GM19324 (cell line): ENCODE measurements at regions not wholly inside any gene's neighbourhood (a gene's known extent, or its start where the extent isn't known, plus 50 kb on each side); places are given as distances from the start of the nearest gene placed in this dataset.
"Not testable (repeated sequence)": the region's sequence is repeated elsewhere in the genome, so short reads cannot be mapped to it uniquely, and the experiment has no call there.

Experiments
- ATAC-seq: cut with Tn5 transposase; IDR thresholded peaks from one replicate; pipeline ENCODE4 v1.9.1; 2021; ENCODE audit warnings: mild to moderate bottlenecking, moderate library complexity; ENCODE audit not compliant: unreplicated experiment, low FRiP score

GRCh38 chr9:99471033-99471432 is 249.0 kb downstream of the SEC61B start:
- ATAC-seq = no peak

- no peak for ATAC-seq
Measured at GRCh38 chr9:99472240-99472915, 250.3 kb downstream of the SEC61B start.

GRCh38 chr9:99472916-99473245 is 250.8 kb downstream of the SEC61B start:
- no peak for ATAC-seq

- ATAC-seq = no peak
Measured at GRCh38 chr9:99474186-99474585, 252.1 kb downstream of the SEC61B start.

- no peak for ATAC-seq
Measured at GRCh38 chr9:99475401-99476065, 253.5 kb downstream of the SEC61B start.

- ATAC-seq = no peak
Measured at GRCh38 chr9:99478469-99479027, 256.5 kb downstream of the SEC61B start.

GRCh38 chr9:99479929-99480328 is 257.8 kb downstream of the SEC61B start:
- no peak for ATAC-seq

- no peak for ATAC-seq
Measured at GRCh38 chr9:99485459-99485858, 263.4 kb downstream of the SEC61B start.

- ATAC-seq = no peak
Measured at GRCh38 chr9:99486684-99487083, 264.6 kb downstream of the SEC61B start.

- no peak for ATAC-seq
Measured at GRCh38 chr9:99488131-99489059, 266.3 kb downstream of the SEC61B start.

GRCh38 chr9:99489060-99489413 is 267.0 kb downstream of the SEC61B start:
- no peak for ATAC-seq

GRCh38 chr9:99490729-99491128 is 268.6 kb downstream of the SEC61B start:
- no peak for ATAC-seq

- ATAC-seq = no peak
Measured at GRCh38 chr9:99491408-99492158, 269.5 kb downstream of the SEC61B start.

GRCh38 chr9:99497641-99498040 is 275.6 kb downstream of the SEC61B start:
- ATAC-seq = no peak

GRCh38 chr9:99498979-99499378 is 276.9 kb downstream of the SEC61B start:
- not testable (repeated sequence) for ATAC-seq

- no peak for ATAC-seq
Measured at GRCh38 chr9:99505936-99506335, 283.9 kb downstream of the SEC61B start.

- ATAC-seq = no peak
Measured at GRCh38 chr9:99506747-99507348, 284.8 kb downstream of the SEC61B start.

GRCh38 chr9:99509065-99509745 is 287.1 kb downstream of the SEC61B start:
- no peak for ATAC-seq

GRCh38 chr9:99509900-99510535 is 287.9 kb downstream of the SEC61B start:
- ATAC-seq = no peak
